Activated CD8-positive, alpha-beta memory T cell treated with anti-CD3 and anti-CD28 coated beads, Interleukin-2, amount 10 ng/mL, durations not matched to agents 7 days and 5 days (primary cell): ENCODE measurements at regions not wholly inside any gene's neighbourhood (a gene's known extent, or its start where the extent isn't known, plus 50 kb on each side); places are given as distances from the start of the nearest gene placed in this dataset.

Experiments
- ATAC-seq: fragments of 150-1000 bp; cut with Tn5 transposase; one replicate; pipeline ENCODE4 v1.10.0; 2021; ENCODE audit warnings: moderate library complexity
- CTCF ChIA-PET: fragments of 350-600 bp; sonication (Branson Sonifier 250); formaldehyde crosslinking; loops from one replicate; lab custom pipeline; 2021; ENCODE audit warnings: antibody characterized with exemption; lab: Charles Lee
- DNase-seq: peaks from one replicate; pipeline ENCODE4 v3.0.0-alpha.2; 2020
- H3K27ac Mint-ChIP-seq: one replicate; pipeline ENCODE4 v1.8.0; 2021; ENCODE audit warnings: mild to moderate bottlenecking, mixed read lengths
- H3K27me3 Mint-ChIP-seq: one replicate; pipeline ENCODE4 v1.8.0; 2021; ENCODE audit warnings: mixed read lengths
- H3K36me3 Mint-ChIP-seq: one replicate; pipeline ENCODE4 v1.8.0; 2021; ENCODE audit warnings: mild to moderate bottlenecking, mixed read lengths
- H3K4me1 Mint-ChIP-seq: one replicate; pipeline ENCODE4 v1.8.0; 2021; ENCODE audit warnings: mixed read lengths
- H3K4me3 Mint-ChIP-seq: one replicate; pipeline ENCODE4 v1.8.0; 2021; ENCODE audit warnings: mild to moderate bottlenecking, moderate library complexity, mixed read lengths
- H3K9me3 Mint-ChIP-seq: one replicate; pipeline ENCODE4 v1.8.0; 2022; ENCODE audit warnings: low read depth, mixed read lengths

GRCh38 chr1:234541286-234541975, 62.5 kb upstream of the TARBP1 start:
- H3K4me3 Mint-ChIP-seq: no peak overlapping the region
- H3K27ac Mint-ChIP-seq: no peak overlapping the region
- peaks cover 4% of the 10 kb centered on the region for H3K27me3 Mint-ChIP-seq
- H3K9me3 Mint-ChIP-seq: no peaks in the 10 kb centered on the region
- ATAC-seq: no peak
- no peak for DNase-seq
- peaks cover 28% of the 10 kb centered on the region for H3K4me1 Mint-ChIP-seq
- CTCF ChIA-PET: no interaction called here
- no peaks in the 10 kb centered on the region for H3K36me3 Mint-ChIP-seq

GRCh38 chr1:234540404-234540762, 61.4 kb upstream of the TARBP1 start:
- CTCF ChIA-PET: no interaction called here
- ATAC-seq (no peak), DNase-seq (no peak)
- Mint-ChIP-seq H3K9me3 (no peaks in the 10 kb centered on the region), H3K4me3 (no peak overlapping the region), H3K27me3 (peaks cover 2% of the 10 kb centered on the region), H3K36me3 (no peaks in the 10 kb centered on the region), H3K27ac (no peak overlapping the region), H3K4me1 (peaks cover 23% of the 10 kb centered on the region)

GRCh38 chr1:234539666-234540403, 60.9 kb upstream of the TARBP1 start:
- Mint-ChIP-seq H3K36me3 (no peaks in the 10 kb centered on the region), H3K4me1 (peaks cover 18% of the 10 kb centered on the region), H3K27ac (no peak overlapping the region), H3K27me3 (peaks cover 3% of the 10 kb centered on the region), H3K4me3 (no peak overlapping the region), H3K9me3 (no peaks in the 10 kb centered on the region)
- no peak for DNase-seq
- CTCF ChIA-PET: no interaction called here
- no peak for ATAC-seq

GRCh38 chr1:234538930-234539649, 60.1 kb upstream of the TARBP1 start:
- Mint-ChIP-seq H3K27ac (no peak overlapping the region), H3K4me1 (peaks cover 10% of the 10 kb centered on the region), H3K9me3 (no peaks in the 10 kb centered on the region), H3K27me3 (peaks cover 3% of the 10 kb centered on the region), H3K4me3 (no peak overlapping the region), H3K36me3 (no peaks in the 10 kb centered on the region)
- ATAC-seq (no peak), DNase-seq (no peak)
- CTCF ChIA-PET: no interaction called here

- Mint-ChIP-seq H3K27ac (no peak overlapping the region), H3K9me3 (no peaks in the 10 kb centered on the region), H3K27me3 (peaks cover 3% of the 10 kb centered on the region), H3K4me1 (peaks cover 1% of the 10 kb centered on the region), H3K36me3 (no peaks in the 10 kb centered on the region), H3K4me3 (no peak overlapping the region)
- CTCF ChIA-PET: no interaction called here
- DNase-seq (no peak), ATAC-seq (no peak)
Observed at GRCh38 chr1:234538062-234538731, 59.2 kb upstream of the TARBP1 start.

GRCh38 chr1:234537236-234537635, 58.3 kb upstream of the TARBP1 start:
- DNase-seq: no peak
- ATAC-seq: no peak
- Mint-ChIP-seq H3K27me3 (peaks cover 3% of the 10 kb centered on the region), H3K9me3 (no peaks in the 10 kb centered on the region), H3K27ac (no peak overlapping the region), H3K4me3 (no peak overlapping the region), H3K36me3 (no peaks in the 10 kb centered on the region), H3K4me1 (no peaks in the 10 kb centered on the region)
- CTCF ChIA-PET: no interaction called here

GRCh38 chr1:234536741-234537140, 57.8 kb upstream of the TARBP1 start:
- H3K36me3 Mint-ChIP-seq: no peaks in the 10 kb centered on the region
- H3K27me3 Mint-ChIP-seq: peaks cover 3% of the 10 kb centered on the region
- no peak overlapping the region for H3K27ac Mint-ChIP-seq
- no peak for DNase-seq
- H3K9me3 Mint-ChIP-seq: no peaks in the 10 kb centered on the region
- ATAC-seq: no peak
- H3K4me1 Mint-ChIP-seq: no peaks in the 10 kb centered on the region
- CTCF ChIA-PET: no interaction called here
- H3K4me3 Mint-ChIP-seq: no peak overlapping the region

- Mint-ChIP-seq H3K4me1 (no peaks in the 10 kb centered on the region), H3K36me3 (no peaks in the 10 kb centered on the region), H3K27ac (no peak overlapping the region), H3K9me3 (no peaks in the 10 kb centered on the region), H3K4me3 (no peak overlapping the region), H3K27me3 (peaks cover 3% of the 10 kb centered on the region)
- ATAC-seq (no peak), DNase-seq (no peak)
- CTCF ChIA-PET: no interaction called here
Observed at GRCh38 chr1:234535763-234536515, 57.0 kb upstream of the TARBP1 start.

- H3K4me1 Mint-ChIP-seq: peaks cover 2% of the 10 kb centered on the region
- no peak for DNase-seq
- peaks cover 5% of the 10 kb centered on the region for H3K27me3 Mint-ChIP-seq
- no peak overlapping the region for H3K4me3 Mint-ChIP-seq
- ATAC-seq: no peak
- CTCF ChIA-PET: no interaction called here
- H3K27ac Mint-ChIP-seq: no peak overlapping the region
- H3K36me3 Mint-ChIP-seq: no peaks in the 10 kb centered on the region
- no peaks in the 10 kb centered on the region for H3K9me3 Mint-ChIP-seq
Observed at GRCh38 chr1:234535218-234535617, 56.2 kb upstream of the TARBP1 start.

- CTCF ChIA-PET: interaction anchor here (0.6 to 0.9 kb wide), 2 partner anchors 64 to 547 kb away, joined by 3 read pairs; no protein-coding TSS in a partner anchor
- Mint-ChIP-seq H3K4me1 (peaks cover 11% of the 10 kb centered on the region), H3K9me3 (no peaks in the 10 kb centered on the region), H3K36me3 (no peaks in the 10 kb centered on the region), H3K4me3 (no peak overlapping the region), H3K27ac (no peak overlapping the region), H3K27me3 (peaks cover 8% of the 10 kb centered on the region)
- DNase-seq (no peak), ATAC-seq (no peak)
Observed at GRCh38 chr1:234533975-234534876, 55.2 kb upstream of the TARBP1 start.

GRCh38 chr1:234533034-234533891, 54.3 kb upstream of the TARBP1 start:
- Mint-ChIP-seq H3K27ac (no peak overlapping the region), H3K9me3 (no peaks in the 10 kb centered on the region), H3K27me3 (peaks cover 17% of the 10 kb centered on the region), H3K4me1 (peaks cover 18% of the 10 kb centered on the region), H3K4me3 (no peak overlapping the region), H3K36me3 (no peaks in the 10 kb centered on the region)
- CTCF ChIA-PET: interaction anchor here (0.6 to 1.0 kb wide), 2 partner anchors 44 to 548 kb away, joined by 3 read pairs; no protein-coding TSS in a partner anchor
- ATAC-seq (no peak), DNase-seq (no peak)
